GM18861 (cell line): ENCODE measurements at regions not wholly inside any gene's neighbourhood (a gene's known extent, or its start where the extent isn't known, plus 50 kb on each side); places are given as distances from the start of the nearest gene placed in this dataset.
"Not testable (repeated sequence)": the region's sequence is repeated elsewhere in the genome, so short reads cannot be mapped to it uniquely, and the experiment has no call there.

Experiments
- ATAC-seq: cut with Tn5 transposase; IDR thresholded peaks from one replicate; pipeline ENCODE4 v1.9.1; 2021; ENCODE audit not compliant: unreplicated experiment

- no peak for ATAC-seq
Measured at GRCh38 chr1:70490153-70490552, 79.1 kb downstream of the CTH start.

GRCh38 chr1:70495370-70495769 is 84.3 kb downstream of the CTH start:
- no peak for ATAC-seq

- ATAC-seq, result no peak
Measured at GRCh38 chr1:70496181-70496580, 85.1 kb downstream of the CTH start.

- no peak for ATAC-seq
Measured at GRCh38 chr1:70497152-70497551, 86.1 kb downstream of the CTH start.

- no peak for ATAC-seq
Measured at GRCh38 chr1:70498666-70499065, 87.6 kb downstream of the CTH start.

- no peak for ATAC-seq
Measured at GRCh38 chr1:70499695-70500094, 88.6 kb downstream of the CTH start.

GRCh38 chr1:70503358-70503757 is 92.3 kb downstream of the CTH start:
- no peak for ATAC-seq

- ATAC-seq, result peak; percentile 98
Measured at GRCh38 chr1:70504176-70504820, 93.2 kb downstream of the CTH start.

GRCh38 chr1:70504821-70505193 is 93.7 kb downstream of the CTH start:
- ATAC-seq, result peak; percentile 19

- not testable (repeated sequence) for ATAC-seq
Measured at GRCh38 chr1:70507991-70508390, 96.9 kb downstream of the CTH start.

GRCh38 chr1:70509996-70510876 is 99.2 kb downstream of the CTH start:
- ATAC-seq, result peak; percentile 87

- ATAC-seq, result peak; percentile 40
Measured at GRCh38 chr1:70517444-70517843, 106.4 kb downstream of the CTH start.

- ATAC-seq, result no peak
Measured at GRCh38 chr1:70518106-70518505, 107.0 kb downstream of the CTH start.

GRCh38 chr1:70528590-70529333 is 117.7 kb downstream of the CTH start:
- ATAC-seq, result peak; percentile 72

- no peak for ATAC-seq
Measured at GRCh38 chr1:70536708-70537366, 125.8 kb downstream of the CTH start.

- ATAC-seq, result no peak
Measured at GRCh38 chr1:70537788-70538187, 126.7 kb downstream of the CTH start.

GRCh38 chr1:70542030-70542429 is 131.0 kb downstream of the CTH start:
- ATAC-seq, result no peak

GRCh38 chr1:70542856-70543255 is 131.8 kb downstream of the CTH start:
- ATAC-seq, result no peak

- ATAC-seq, result no peak
Measured at GRCh38 chr1:70546726-70547125, 135.7 kb downstream of the CTH start.

GRCh38 chr1:70552662-70553566 is 141.8 kb downstream of the CTH start:
- no peak for ATAC-seq
